ENCODE measurements at regions not wholly inside any gene's neighbourhood (a gene's known extent, or its start where the extent isn't known, plus 50 kb on each side); places are given as distances from the start of the nearest gene placed in this dataset.

DNA sequence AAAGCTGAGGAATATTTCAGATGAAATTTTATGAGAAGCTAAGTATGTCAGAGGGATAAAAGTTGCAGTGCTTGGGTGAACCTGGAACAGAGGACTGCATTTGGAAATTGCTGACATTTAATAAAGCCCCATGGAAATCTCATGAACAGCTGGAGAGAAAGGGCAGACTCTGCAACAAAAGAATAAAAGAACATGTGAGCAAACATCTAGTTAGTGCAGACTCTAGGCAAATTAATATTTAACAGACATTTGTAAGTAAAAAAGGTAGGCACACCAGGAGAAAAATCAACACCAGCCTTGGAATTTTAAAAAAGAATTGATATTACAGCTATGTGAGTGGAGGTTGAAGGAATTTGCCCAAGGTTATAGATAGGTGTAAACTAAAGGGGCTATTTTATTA lies 114.6 kb upstream of the PUDP start:
- no peaks in the 10 kb centered on the region for H3K36me3 ChIP-seq (replicated peaks in 1 of 2; ENCODE audit: control extremely low read depth in 1 of 2, control insufficient read depth in 1 of 2, extremely low read depth in 1 of 2, insufficient read depth in 2 of 2, low read length in 1 of 2)
- H3K4me3 ChIP-seq (ENCODE audit: control extremely low read depth in 1 of 5, extremely low read depth in 1 of 5, insufficient read depth in 1 of 5, low read depth in 2 of 5, low read length in 4 of 5): peak overlapping the region in 1 of 5 experiments; percentile 40
- Mint-ChIP-seq H3K4me1 (peaks cover 33% of the 10 kb centered on the region), H3K9me3 (ENCODE audit: insufficient read depth) (no peaks in the 10 kb centered on the region), H3K27me3 (no peaks in the 10 kb centered on the region), H3K4me3 (peak overlapping the region; percentile 77), H3K27ac (no peak overlapping the region)
- TF ChIP-seq EZH2 (IDR thresholded peaks at IDR 0.05; ENCODE audit: borderline replicate concordance, insufficient read depth, low read depth, low read length, poor library complexity, severe bottlenecking): no peak
- ATAC-seq (ENCODE audit: low read depth) (no peak), DNase-seq (no peak)
- no peaks in the 10 kb centered on the region for H3K9me3 ChIP-seq (ENCODE audit: control extremely low read depth in 1 of 3, control insufficient read depth in 2 of 3, insufficient read depth in 1 of 3, low read length in 2 of 3)
- no peaks in the 10 kb centered on the region for H4K20me1 ChIP-seq (ENCODE audit: control insufficient read depth, insufficient read depth, low read length, poor library complexity, severe bottlenecking)
- peak overlapping the region; percentile 60 to 71 for H3K27ac ChIP-seq (ENCODE audit: low read length in 2 of 2)
- H3K27me3 ChIP-seq (replicated peaks in 1 of 4; ENCODE audit: control extremely low read depth in 1 of 4, control insufficient read depth in 3 of 4, insufficient read depth in 4 of 4, low read length in 3 of 4): no peaks in the 10 kb centered on the region
- peak overlapping the region; percentile 67 for H3K4me2 ChIP-seq (replicated peaks; ENCODE audit: low read depth, low read length, poor library complexity, severe bottlenecking)
- POLR2A ChIA-PET: no interaction called here
- no peaks in the 10 kb centered on the region for H3K79me2 ChIP-seq (ENCODE audit: control insufficient read depth, insufficient read depth, low read length)
- H3K4me1 ChIP-seq (ENCODE audit: control insufficient read depth in 2 of 2, insufficient read depth in 2 of 2, low read length in 2 of 2): peaks cover 18 to 35% of the 10 kb centered on the region in 2 donors
- intact Hi-C loops (cut with micrococcal nuclease): no loop called here
- H2AFZ ChIP-seq (ENCODE audit: insufficient read depth, low read depth, low read length, poor library complexity, severe bottlenecking): peak overlapping the region; percentile 12
- CTCF ChIA-PET: no interaction called here
- H3K9ac ChIP-seq (ENCODE audit: low read length): no peak overlapping the region

DNA sequence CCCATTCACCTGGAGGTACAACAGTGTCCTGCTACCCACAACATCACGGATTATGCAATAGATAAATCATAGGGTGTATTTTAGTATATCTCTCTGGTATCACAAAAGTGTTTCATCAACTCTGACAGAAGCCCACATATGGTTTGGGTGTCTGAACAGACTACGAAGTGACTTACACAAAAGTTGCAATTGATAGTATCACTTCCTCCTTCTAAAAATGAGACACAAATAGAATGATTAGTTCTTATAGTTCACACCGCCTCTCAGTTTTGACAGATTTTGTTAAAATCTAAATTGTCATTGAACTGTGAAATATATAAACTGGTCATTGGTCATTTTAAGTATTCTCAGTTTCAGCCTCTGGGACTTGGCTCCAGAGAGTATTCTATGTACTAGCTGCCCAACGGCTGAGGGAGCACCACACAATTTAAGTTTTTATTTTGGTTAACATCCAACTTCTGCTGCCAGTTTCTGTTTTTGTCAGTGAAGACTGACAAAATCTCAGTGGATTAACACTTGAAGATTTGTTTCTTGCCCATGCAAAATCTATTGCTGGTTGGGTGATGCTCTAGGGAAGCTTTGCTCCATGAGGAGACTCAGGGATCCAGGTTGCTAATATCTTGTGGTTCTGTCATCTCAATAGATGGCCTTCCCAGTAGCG lies 113.8 kb upstream of the PUDP start:
- no CpG with 5 or more reads among the region's 5 CpGs for WGBS (ENCODE audit: insufficient coverage)
- peak overlapping the region; percentile 77 for H3K4me3 Mint-ChIP-seq
- intact Hi-C loops (cut with micrococcal nuclease): no loop called here
- Histone ChIP-seq H3K4me1 (ENCODE audit: control insufficient read depth in 2 of 2, insufficient read depth in 2 of 2, low read length in 2 of 2) (peaks cover 18 to 35% of the 10 kb centered on the region in 2 donors), H3K9me3 (ENCODE audit: control extremely low read depth in 1 of 3, control insufficient read depth in 2 of 3, insufficient read depth in 1 of 3, low read length in 2 of 3) (no peaks in the 10 kb centered on the region), H3K9ac (ENCODE audit: low read length) (peak overlapping the region; percentile 27), H4K20me1 (ENCODE audit: control insufficient read depth, insufficient read depth, low read length, poor library complexity, severe bottlenecking) (no peaks in the 10 kb centered on the region), H3K4me2 (replicated peaks; ENCODE audit: low read depth, low read length, poor library complexity, severe bottlenecking) (peak overlapping the region; percentile 67), H3K79me2 (ENCODE audit: control insufficient read depth, insufficient read depth, low read length) (no peaks in the 10 kb centered on the region), H3K4me3 (ENCODE audit: control extremely low read depth in 1 of 5, extremely low read depth in 1 of 5, insufficient read depth in 1 of 5, low read depth in 2 of 5, low read length in 4 of 5) (peak overlapping the region in 2 of 5 experiments; percentile 21 to 40), H3K27me3 (replicated peaks in 1 of 4; ENCODE audit: control extremely low read depth in 1 of 4, control insufficient read depth in 3 of 4, insufficient read depth in 4 of 4, low read length in 3 of 4) (no peaks in the 10 kb centered on the region), H2AFZ (ENCODE audit: insufficient read depth, low read depth, low read length, poor library complexity, severe bottlenecking) (peak overlapping the region; percentile 12), H3K36me3 (replicated peaks in 1 of 2; ENCODE audit: control extremely low read depth in 1 of 2, control insufficient read depth in 1 of 2, extremely low read depth in 1 of 2, insufficient read depth in 2 of 2, low read length in 1 of 2) (no peaks in the 10 kb centered on the region), H3K27ac (ENCODE audit: low read length in 2 of 2) (peak overlapping the region; percentile 60 to 71)
- TF ChIP-seq, protein P1, sequence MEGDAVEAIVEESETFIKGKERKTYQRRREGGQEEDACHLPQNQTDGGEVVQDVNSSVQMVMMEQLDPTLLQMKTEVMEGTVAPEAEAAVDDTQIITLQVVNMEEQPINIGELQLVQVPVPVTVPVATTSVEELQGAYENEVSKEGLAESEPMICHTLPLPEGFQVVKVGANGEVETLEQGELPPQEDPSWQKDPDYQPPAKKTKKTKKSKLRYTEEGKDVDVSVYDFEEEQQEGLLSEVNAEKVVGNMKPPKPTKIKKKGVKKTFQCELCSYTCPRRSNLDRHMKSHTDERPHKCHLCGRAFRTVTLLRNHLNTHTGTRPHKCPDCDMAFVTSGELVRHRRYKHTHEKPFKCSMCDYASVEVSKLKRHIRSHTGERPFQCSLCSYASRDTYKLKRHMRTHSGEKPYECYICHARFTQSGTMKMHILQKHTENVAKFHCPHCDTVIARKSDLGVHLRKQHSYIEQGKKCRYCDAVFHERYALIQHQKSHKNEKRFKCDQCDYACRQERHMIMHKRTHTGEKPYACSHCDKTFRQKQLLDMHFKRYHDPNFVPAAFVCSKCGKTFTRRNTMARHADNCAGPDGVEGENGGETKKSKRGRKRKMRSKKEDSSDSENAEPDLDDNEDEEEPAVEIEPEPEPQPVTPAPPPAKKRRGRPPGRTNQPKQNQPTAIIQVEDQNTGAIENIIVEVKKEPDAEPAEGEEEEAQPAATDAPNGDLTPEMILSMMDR (IDR thresholded peaks at IDR 0.05): no peak
- TF ChIP-seq EZH2 (IDR thresholded peaks at IDR 0.05; ENCODE audit: borderline replicate concordance, insufficient read depth, low read depth, low read length, poor library complexity, severe bottlenecking): no peak
- peak; percentile 42 for DNase-seq
- POLR2A ChIA-PET: no interaction called here
- no peaks in the 10 kb centered on the region for H3K9me3 Mint-ChIP-seq (ENCODE audit: insufficient read depth)
- CTCF ChIA-PET: no interaction called here
- peak; percentile 54 for ATAC-seq (ENCODE audit: low read depth)
- no peaks in the 10 kb centered on the region for H3K27me3 Mint-ChIP-seq
- peak overlapping the region; percentile 83 for H3K27ac Mint-ChIP-seq
- H3K4me1 Mint-ChIP-seq: peaks cover 33% of the 10 kb centered on the region

All from B cell (primary cell).